ENCODE measurements at regions not wholly inside any gene's neighbourhood (a gene's known extent, or its start where the extent isn't known, plus 50 kb on each side); places are given as distances from the start of the nearest gene placed in this dataset.

DNA sequence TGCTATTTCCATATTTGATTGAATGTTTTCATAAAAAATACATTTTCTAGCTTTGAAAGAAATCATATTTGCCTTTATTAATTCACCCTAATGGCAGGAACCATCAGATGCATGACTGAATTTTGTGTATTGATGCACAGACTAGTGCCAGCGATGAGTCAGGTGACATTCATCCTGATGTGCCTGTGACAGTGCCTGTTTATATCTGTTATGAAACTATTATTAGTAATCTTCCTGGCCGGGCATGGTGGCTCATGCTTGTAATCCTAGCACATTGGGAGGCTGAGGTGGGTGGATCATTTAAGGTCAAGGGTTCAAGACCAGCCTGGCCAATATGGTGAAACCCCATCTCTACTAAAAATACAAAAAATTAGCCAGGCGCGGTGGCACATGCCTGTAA, 170.0 kb downstream of the TSN start:
- H3K9me3 ChIP-seq (replicated peaks; ENCODE audit: control insufficient read depth, insufficient read depth, low read depth, low read length), result no peaks in the 10 kb centered on the region
- no peaks in the 10 kb centered on the region for H3K9me1 ChIP-seq (ENCODE audit: control insufficient read depth, insufficient read depth, low read length)
- H3K4me3 ChIP-seq, result no peak overlapping the region
- BruUV-seq (replicated peaks), result no TSS peak
- POLR2A ChIA-PET, result no interaction called here
- 25% methylated on average over 4 of the region's 4 CpGs for WGBS (ENCODE audit: insufficient coverage, low coverage, missing lambda C conversion rate)
- CTCF ChIA-PET (ENCODE audit: low intra/inter-chr PET ratio), result no interaction called here
- H3K4me2 ChIP-seq (ENCODE audit: insufficient read depth, low read length), result no peak overlapping the region
- ATAC-seq (no peak), FAIRE-seq (no peak), DNase-seq (ENCODE audit: extremely low read depth in 1 of 4, low spot score in 3 of 4) (no peak)
- 0 out of 2 replicates have a peak, but pooled peaks cover 3% of the 10 kb centered on the region for H4K20me1 ChIP-seq (replicated peaks; ENCODE audit: control insufficient read depth, insufficient read depth, low read length)
- no peak overlapping the region for H3K9ac ChIP-seq (ENCODE audit: insufficient read depth in 1 of 2, low read depth in 2 of 2, low read length in 2 of 2)
- H3K27ac ChIP-seq (ENCODE audit: extremely low read depth, low read depth, low read length), result no peak overlapping the region
- TF ChIP-seq TSC22D4 (tag; IDR thresholded peaks at IDR 0.05) (no peak), ZNF780A (CRISPR knock-in tag; IDR thresholded peaks at IDR 0.05) (no peak), POLR2B (IDR thresholded peaks at IDR 0.05; ENCODE audit: low read depth, partially characterized antibody) (no peak), HNRNPLL (IDR thresholded peaks at IDR 0.05; ENCODE audit: low read depth, low read length, poor library complexity, severe bottlenecking) (no peak), TCFL5 (CRISPR knock-in tag; conservative IDR thresholded peaks at IDR 0.05) (no peak)
- TF ChIP-seq, protein P1, sequence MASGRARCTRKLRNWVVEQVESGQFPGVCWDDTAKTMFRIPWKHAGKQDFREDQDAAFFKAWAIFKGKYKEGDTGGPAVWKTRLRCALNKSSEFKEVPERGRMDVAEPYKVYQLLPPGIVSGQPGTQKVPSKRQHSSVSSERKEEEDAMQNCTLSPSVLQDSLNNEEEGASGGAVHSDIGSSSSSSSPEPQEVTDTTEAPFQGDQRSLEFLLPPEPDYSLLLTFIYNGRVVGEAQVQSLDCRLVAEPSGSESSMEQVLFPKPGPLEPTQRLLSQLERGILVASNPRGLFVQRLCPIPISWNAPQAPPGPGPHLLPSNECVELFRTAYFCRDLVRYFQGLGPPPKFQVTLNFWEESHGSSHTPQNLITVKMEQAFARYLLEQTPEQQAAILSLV (tag; IDR thresholded peaks at IDR 0.05), result no peak
- TF ChIP-seq, protein P2, sequence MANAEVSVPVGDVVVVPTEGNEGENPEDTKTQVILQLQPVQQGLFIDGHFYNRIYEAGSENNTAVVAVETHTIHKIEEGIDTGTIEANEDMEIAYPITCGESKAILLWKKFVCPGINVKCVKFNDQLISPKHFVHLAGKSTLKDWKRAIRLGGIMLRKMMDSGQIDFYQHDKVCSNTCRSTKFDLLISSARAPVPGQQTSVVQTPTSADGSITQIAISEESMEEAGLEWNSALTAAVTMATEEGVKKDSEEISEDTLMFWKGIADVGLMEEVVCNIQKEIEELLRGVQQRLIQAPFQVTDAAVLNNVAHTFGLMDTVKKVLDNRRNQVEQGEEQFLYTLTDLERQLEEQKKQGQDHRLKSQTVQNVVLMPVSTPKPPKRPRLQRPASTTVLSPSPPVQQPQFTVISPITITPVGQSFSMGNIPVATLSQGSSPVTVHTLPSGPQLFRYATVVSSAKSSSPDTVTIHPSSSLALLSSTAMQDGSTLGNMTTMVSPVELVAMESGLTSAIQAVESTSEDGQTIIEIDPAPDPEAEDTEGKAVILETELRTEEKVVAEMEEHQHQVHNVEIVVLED (CRISPR knock-in tag; IDR thresholded peaks at IDR 0.05), result no peak
- no peaks in the 10 kb centered on the region for H3K4me1 ChIP-seq (replicated peaks in 1 of 2; ENCODE audit: control insufficient read depth in 2 of 2, insufficient read depth in 2 of 2, low read length in 2 of 2)
- H3K27me3 ChIP-seq (ENCODE audit: control insufficient read depth in 2 of 2, insufficient read depth in 2 of 2, low read length in 2 of 2), result peaks cover 4 to 5% of the 10 kb centered on the region in 2 experiments; a peak in 1 of 5 replicates
- no peaks in the 10 kb centered on the region for H3K79me2 ChIP-seq (ENCODE audit: control insufficient read depth, insufficient read depth, low read length)
- intact Hi-C loops (cut with micrococcal nuclease), result no loop called here
- H3K36me3 ChIP-seq (ENCODE audit: control insufficient read depth, insufficient read depth, low read length), result no peaks in the 10 kb centered on the region
- in situ Hi-C loops (cut with MboI), result no loop called here
- no peak overlapping the region for H2AFZ ChIP-seq (ENCODE audit: low read depth, low read length)
